ENCODE measurements at regions not wholly inside any gene's neighbourhood (a gene's known extent, or its start where the extent isn't known, plus 50 kb on each side); places are given as distances from the start of the nearest gene placed in this dataset.

DNA sequence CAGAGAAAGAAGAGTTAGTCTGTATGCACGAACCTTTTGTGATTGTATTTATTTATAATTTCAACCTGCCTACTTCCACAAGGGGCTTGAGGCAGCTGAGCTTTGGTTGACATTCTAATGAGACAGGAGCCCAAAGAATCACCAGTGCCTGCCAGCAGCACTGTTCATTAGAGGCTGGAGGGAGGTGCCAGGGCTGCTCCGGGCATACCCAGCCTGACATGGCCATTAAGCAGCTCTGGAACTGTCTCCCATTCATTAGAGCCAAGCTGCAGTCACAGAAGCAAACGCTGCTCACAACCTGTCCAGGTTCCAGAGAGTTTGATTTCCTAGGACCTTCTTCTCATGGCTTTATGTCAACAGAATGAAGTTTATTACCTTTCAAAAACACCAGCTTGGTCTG is 425.5 kb downstream of the RFC3 start:
- Histone ChIP-seq H3K9me2 (ENCODE audit: insufficient read depth) (no peaks in the 10 kb centered on the region), H3K27ac (no peak overlapping the region), H3K36me3 (ENCODE audit: low read depth) (no peaks in the 10 kb centered on the region), H3K4me2 (no peak overlapping the region), H2AFZ (no peak overlapping the region), H3K4me1 (replicated peaks; ENCODE audit: insufficient read depth) (peaks cover 27% of the 10 kb centered on the region), H4K20me1 (ENCODE audit: insufficient read depth) (no peaks in the 10 kb centered on the region), H3K9me3 (ENCODE audit: insufficient read depth, low read depth) (peaks cover 14% of the 10 kb centered on the region; the same call in 1 of the 2 replicates), H3K79me2 (ENCODE audit: low read depth) (no peaks in the 10 kb centered on the region), H3K27me3 (ENCODE audit: insufficient read depth, low read depth) (no peaks in the 10 kb centered on the region), H3F3A (ENCODE audit: insufficient read depth, low read depth) (peaks cover 11% of the 10 kb centered on the region; the same call in 1 of the 2 replicates), H3K4me3 (no peak overlapping the region)
- TF ChIP-seq, protein P1, sequence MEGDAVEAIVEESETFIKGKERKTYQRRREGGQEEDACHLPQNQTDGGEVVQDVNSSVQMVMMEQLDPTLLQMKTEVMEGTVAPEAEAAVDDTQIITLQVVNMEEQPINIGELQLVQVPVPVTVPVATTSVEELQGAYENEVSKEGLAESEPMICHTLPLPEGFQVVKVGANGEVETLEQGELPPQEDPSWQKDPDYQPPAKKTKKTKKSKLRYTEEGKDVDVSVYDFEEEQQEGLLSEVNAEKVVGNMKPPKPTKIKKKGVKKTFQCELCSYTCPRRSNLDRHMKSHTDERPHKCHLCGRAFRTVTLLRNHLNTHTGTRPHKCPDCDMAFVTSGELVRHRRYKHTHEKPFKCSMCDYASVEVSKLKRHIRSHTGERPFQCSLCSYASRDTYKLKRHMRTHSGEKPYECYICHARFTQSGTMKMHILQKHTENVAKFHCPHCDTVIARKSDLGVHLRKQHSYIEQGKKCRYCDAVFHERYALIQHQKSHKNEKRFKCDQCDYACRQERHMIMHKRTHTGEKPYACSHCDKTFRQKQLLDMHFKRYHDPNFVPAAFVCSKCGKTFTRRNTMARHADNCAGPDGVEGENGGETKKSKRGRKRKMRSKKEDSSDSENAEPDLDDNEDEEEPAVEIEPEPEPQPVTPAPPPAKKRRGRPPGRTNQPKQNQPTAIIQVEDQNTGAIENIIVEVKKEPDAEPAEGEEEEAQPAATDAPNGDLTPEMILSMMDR (conservative IDR thresholded peaks at IDR 0.05) = no peak
- no peak for TF ChIP-seq EZH2 (IDR thresholded peaks at IDR 0.05; ENCODE audit: low read depth)
- POLR2A ChIA-PET (ENCODE audit: unreplicated experiment) = no interaction called here
- DNase-seq = no peak
- intact Hi-C loops (cut with micrococcal nuclease; ENCODE audit: unreplicated experiment) = loop anchor here (10.0 kb wide), 1 partner anchor 89 kb away; no protein-coding TSS in a partner anchor
- BruUV-seq (replicated peaks) = no TSS peak
- CTCF ChIA-PET = no interaction called here

DNA sequence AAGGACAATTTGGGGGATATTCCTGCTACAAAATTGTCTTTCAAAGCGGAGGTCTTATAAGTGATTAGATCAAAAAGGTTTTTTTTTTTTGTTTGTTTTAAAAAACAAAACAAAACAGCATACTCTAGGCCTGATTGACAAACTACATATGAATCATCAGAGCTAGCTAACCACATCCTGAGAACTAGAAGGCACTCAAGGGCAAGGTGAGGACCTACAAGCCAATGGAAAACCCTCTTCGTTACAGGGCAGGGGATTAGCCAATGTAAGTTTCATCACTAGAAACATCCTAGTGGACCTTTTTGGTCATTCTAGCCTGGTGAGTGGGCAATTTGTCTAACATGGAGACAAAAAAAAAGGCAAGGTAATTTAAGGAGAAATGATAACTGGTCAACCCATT is 428.6 kb downstream of the RFC3 start:
- peak overlapping the region; percentile 54 for H3K27ac ChIP-seq
- H2AFZ ChIP-seq = no peak overlapping the region
- peaks cover 27% of the 10 kb centered on the region for H3K4me1 ChIP-seq (replicated peaks; ENCODE audit: insufficient read depth)
- no TSS peak for BruUV-seq (replicated peaks)
- H3K9me2 ChIP-seq (ENCODE audit: insufficient read depth) = no peaks in the 10 kb centered on the region
- intact Hi-C loops (cut with micrococcal nuclease; ENCODE audit: unreplicated experiment) = loop anchor here (5.0 to 10.0 kb wide), 2 partner anchors 92 to 416 kb away; no protein-coding TSS in a partner anchor
- ChIA-PET POLR2A (ENCODE audit: unreplicated experiment) (no interaction called here), CTCF (no interaction called here)
- no peaks in the 10 kb centered on the region for H3K79me2 ChIP-seq (ENCODE audit: low read depth)
- no peaks in the 10 kb centered on the region for H3K27me3 ChIP-seq (ENCODE audit: insufficient read depth, low read depth)
- no peaks in the 10 kb centered on the region for H4K20me1 ChIP-seq (ENCODE audit: insufficient read depth)
- peaks cover 8% of the 10 kb centered on the region; the same call in 1 of the 2 replicates for H3K9me3 ChIP-seq (ENCODE audit: insufficient read depth, low read depth)
- peaks cover 11% of the 10 kb centered on the region; the same call in 1 of the 2 replicates for H3F3A ChIP-seq (ENCODE audit: insufficient read depth, low read depth)
- H3K4me2 ChIP-seq = peak overlapping the region; percentile 43
- TF ChIP-seq, protein P1 (conservative IDR thresholded peaks at IDR 0.05) = no peak
- no peak for TF ChIP-seq EZH2 (IDR thresholded peaks at IDR 0.05; ENCODE audit: low read depth)
- DNase-seq = peak; percentile 18 to 92
- no peak overlapping the region for H3K4me3 ChIP-seq
- H3K36me3 ChIP-seq (ENCODE audit: low read depth) = no peaks in the 10 kb centered on the region

DNA sequence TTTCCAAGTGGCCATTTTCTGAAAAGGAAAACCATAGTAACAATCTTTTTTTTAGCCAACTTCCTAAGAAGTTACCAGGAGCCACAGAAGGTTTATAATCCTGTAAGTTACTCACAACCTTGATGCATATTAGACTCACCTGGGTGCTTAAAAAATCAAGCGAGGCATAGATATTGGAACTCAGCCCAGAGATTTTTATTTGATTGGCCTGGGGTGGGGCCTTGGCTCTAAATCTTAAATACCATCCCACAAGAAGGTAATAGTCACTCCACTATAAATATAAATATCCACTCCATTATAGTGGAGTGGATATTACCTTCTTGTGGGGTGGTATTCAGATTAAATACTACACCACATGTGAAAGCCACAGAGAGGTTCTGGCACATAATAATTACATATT is 429.6 kb downstream of the RFC3 start:
- no TSS peak for BruUV-seq (replicated peaks)
- DNase-seq = no peak
- Histone ChIP-seq H3K79me2 (ENCODE audit: low read depth) (no peaks in the 10 kb centered on the region), H3K27ac (no peak overlapping the region), H3K4me2 (no peak overlapping the region), H3K36me3 (ENCODE audit: low read depth) (no peaks in the 10 kb centered on the region), H4K20me1 (ENCODE audit: insufficient read depth) (no peaks in the 10 kb centered on the region), H3K27me3 (ENCODE audit: insufficient read depth, low read depth) (no peaks in the 10 kb centered on the region), H3K4me1 (replicated peaks; ENCODE audit: insufficient read depth) (peaks cover 27% of the 10 kb centered on the region), H2AFZ (no peak overlapping the region), H3K9me2 (ENCODE audit: insufficient read depth) (no peaks in the 10 kb centered on the region), H3F3A (ENCODE audit: insufficient read depth, low read depth) (peaks cover 11% of the 10 kb centered on the region; the same call in 1 of the 2 replicates), H3K9me3 (ENCODE audit: insufficient read depth, low read depth) (peaks cover 8% of the 10 kb centered on the region; the same call in 1 of the 2 replicates), H3K4me3 (no peak overlapping the region)
- ChIA-PET CTCF (no interaction called here), POLR2A (ENCODE audit: unreplicated experiment) (no interaction called here)
- intact Hi-C loops (cut with micrococcal nuclease; ENCODE audit: unreplicated experiment) = loop anchor here (5.0 to 10.0 kb wide), 2 partner anchors 93 to 415 kb away; no protein-coding TSS in a partner anchor
- TF ChIP-seq EZH2 (IDR thresholded peaks at IDR 0.05; ENCODE audit: low read depth) = no peak
- TF ChIP-seq, protein P1 (conservative IDR thresholded peaks at IDR 0.05) = no peak
